Kidney (tissue), 13 donors: ENCODE measurements at regions not wholly inside any gene's neighbourhood (a gene's known extent, or its start where the extent isn't known, plus 50 kb on each side); places are given as distances from the start of the nearest gene placed in this dataset.

Source experiments
- DNase-seq, 5 donors: peaks; one replicate each; pipeline ENCODE4 v3.0.0-alpha.2; 2013 to 2020
- FAIRE-seq: peaks from 2 replicates; lab custom pipeline; 2012; peaks lifted over from hg19 to GRCh38; lab: Jason Lieb, UNC
- H3K27ac ChIP-seq, 2 donors: one replicate each; pipeline ENCODE4 v1.7.0; 2013; ENCODE audit warnings: low read depth in 2 of 2, low read length in 2 of 2, inconsistent platforms in 1 of 2
- H3K27me3 ChIP-seq: one replicate; pipeline ENCODE4 v1.7.1; 2013; ENCODE audit warnings: low read length, inconsistent platforms; ENCODE audit not compliant: control insufficient read depth, insufficient read depth
- H3K36me3 ChIP-seq, 3 donors: one replicate each; pipeline versions ENCODE4 v1.7.0 to v1.7.1; 2013; ENCODE audit warnings: low read length in 3 of 3, control low read depth in 1 of 3, inconsistent platforms in 1 of 3; ENCODE audit not compliant: insufficient read depth in 3 of 3, control insufficient read depth in 2 of 3
- H3K4me1 ChIP-seq, 3 donors: one replicate each; pipeline versions ENCODE4 v1.7.0 to v1.7.1; 2013; ENCODE audit warnings: low read length in 3 of 3, inconsistent platforms in 1 of 3, low read depth in 1 of 3; ENCODE audit not compliant: control insufficient read depth in 2 of 3, insufficient read depth in 2 of 3
- H3K4me3 ChIP-seq, 3 donors: one replicate each; pipeline versions ENCODE4 v1.7.0 to v1.8.1; 2013; ENCODE audit warnings: low read length in 3 of 3, control low read depth in 1 of 3, inconsistent platforms in 1 of 3
- H3K9ac ChIP-seq, 3 donors: one replicate each; pipeline versions ENCODE4 v1.7.0 to v1.7.1; 2013; ENCODE audit warnings: low read length in 3 of 3, control low read depth in 1 of 3, inconsistent platforms in 1 of 3
- H3K9me3 ChIP-seq, 3 donors: one replicate each; pipeline versions ENCODE4 v1.7.0 to v1.7.1; 2013; ENCODE audit warnings: low read length in 3 of 3, control low read depth in 1 of 3, inconsistent platforms in 1 of 3; ENCODE audit not compliant: control insufficient read depth in 2 of 3, insufficient read depth in 1 of 3
- CTCF ChIP-seq: IDR thresholded peaks from 3 replicates; pipeline ENCODE4 v1.5.1; 2012; ENCODE audit warnings: mild to moderate bottlenecking, moderate library complexity, borderline replicate concordance; ENCODE audit not compliant: insufficient read depth; ENCODE audit errors: extremely low read depth
- intact Hi-C: fragments of 100-400 bp; cut with DNase I; formaldehyde crosslinking; loops from one replicate; pipeline ENCODE4 v1.11.1; 2022
- donor health status: control.
- donor health status: control.
- donor health status: control.
- donor health status: control.
- donor health status: control.
- donor health status: DM: yes; HTN: yes; CAD: no.
- donor health status: Normal renal cell carcinoma (clear cell type).

GRCh38 chr3:59451800-59452746 lies 402.2 kb upstream of the CFAP20DC start:
- TF ChIP-seq CTCF = no peak
- H3K9ac ChIP-seq = no peak overlapping the region
- H3K36me3 ChIP-seq = no peaks in the 10 kb centered on the region
- DNase-seq (no peak), FAIRE-seq (no peak)
- no peaks in the 10 kb centered on the region for H3K4me1 ChIP-seq
- no peak overlapping the region for H3K27ac ChIP-seq
- H3K4me3 ChIP-seq = no peak overlapping the region
- intact Hi-C loops = no loop called here
- no peaks in the 10 kb centered on the region for H3K9me3 ChIP-seq
- H3K27me3 ChIP-seq = no peaks in the 10 kb centered on the region

- no peaks in the 10 kb centered on the region for H3K4me1 ChIP-seq
- intact Hi-C loops = no loop called here
- H3K4me3 ChIP-seq = no peak overlapping the region
- no peaks in the 10 kb centered on the region for H3K36me3 ChIP-seq
- no peak for TF ChIP-seq CTCF
- no peak overlapping the region for H3K27ac ChIP-seq
- H3K9ac ChIP-seq = no peak overlapping the region
- no peaks in the 10 kb centered on the region for H3K9me3 ChIP-seq
- peak in 3 of 5 donors; percentile 11 to 52 (median 32) for DNase-seq
- H3K27me3 ChIP-seq = no peaks in the 10 kb centered on the region
- no peak for FAIRE-seq
Measured at GRCh38 chr3:59450946-59451763, 401.3 kb upstream of the CFAP20DC start.

GRCh38 chr3:59450437-59450836 lies 400.6 kb upstream of the CFAP20DC start:
- no peak for TF ChIP-seq CTCF
- DNase-seq (no peak), FAIRE-seq (no peak)
- no peaks in the 10 kb centered on the region for H3K9me3 ChIP-seq
- no peak overlapping the region for H3K4me3 ChIP-seq
- H3K27me3 ChIP-seq = no peaks in the 10 kb centered on the region
- intact Hi-C loops = no loop called here
- no peaks in the 10 kb centered on the region for H3K36me3 ChIP-seq
- no peaks in the 10 kb centered on the region for H3K4me1 ChIP-seq
- no peak overlapping the region for H3K9ac ChIP-seq
- H3K27ac ChIP-seq = no peak overlapping the region
